Neural progenitor cell (in vitro differentiated cells): ENCODE measurements at regions not wholly inside any gene's neighbourhood (a gene's known extent, or its start where the extent isn't known, plus 50 kb on each side); places are given as distances from the start of the nearest gene placed in this dataset.
"Not testable (repeated sequence)": the region's sequence is repeated elsewhere in the genome, so short reads cannot be mapped to it uniquely, and the experiment has no call there.

Source experiments
- CTCF ChIP-seq: fragments of 200-600 bp; sonication (generic); IDR thresholded peaks from 2 replicates; pipeline ENCODE4 v1.5.1; 2017; ENCODE audit warnings: antibody characterized with exemption, mild to moderate bottlenecking
- EZH2phosphoT487 ChIP-seq: fragments of 200-600 bp; sonication (generic); IDR thresholded peaks from 2 replicates; pipeline ENCODE4 v1.6.1; 2017; ENCODE audit warnings: antibody characterized with exemption

- TF ChIP-seq CTCF, EZH2phosphoT487: not testable (repeated sequence)
Measured at GRCh38 chr3:150320971-150321370, 87.1 kb upstream of the TSC22D2 start.
